ENCODE measurements at regions not wholly inside any gene's neighbourhood (a gene's known extent, or its start where the extent isn't known, plus 50 kb on each side); places are given as distances from the start of the nearest gene placed in this dataset.

DNA sequence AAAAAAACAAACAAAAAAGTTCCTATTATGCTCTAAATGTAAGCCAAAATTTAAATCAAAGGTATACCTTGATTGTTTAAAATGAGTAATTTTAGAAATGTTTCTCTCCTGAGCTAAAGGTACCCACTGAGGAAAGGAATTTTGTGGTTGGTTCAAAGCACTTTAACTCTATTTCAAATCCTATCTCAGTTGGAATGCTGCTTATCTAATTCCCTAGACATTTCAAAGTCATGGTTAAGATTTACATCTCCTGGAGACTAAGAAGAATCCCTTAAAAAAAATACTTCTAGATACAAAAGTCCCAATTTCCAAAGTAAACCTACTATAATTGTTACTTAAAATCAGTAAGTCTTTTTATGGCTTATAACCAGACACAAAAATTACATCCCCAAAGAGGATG is 830.7 kb downstream of the GRID1 start:
- TF ChIP-seq CTCF (IDR thresholded peaks at IDR 0.05), result no peak
- no peak for TF ChIP-seq POLR2A (IDR thresholded peaks at IDR 0.05)
- no peak for TF ChIP-seq POLR2AphosphoS5 (IDR thresholded peaks at IDR 0.05)
